Gastrocnemius medialis (tissue), 4 donors: ENCODE measurements at regions not wholly inside any gene's neighbourhood (a gene's known extent, or its start where the extent isn't known, plus 50 kb on each side); places are given as distances from the start of the nearest gene placed in this dataset.

Experiments used
- CTCF ChIP-seq, 5 experiments: fragments of 450-650 bp in 3 of 5; fragments of 200-600 bp in 2 of 5; sonication (generic) in 2 of 5; IDR thresholded peaks in 4 of 5; conservative IDR thresholded peaks in 1 of 5; 1 replicate in 4 of 5; 2 replicates in 1 of 5; pipeline ENCODE4 v1.5.1; 2016 to 2019; ENCODE audit warnings: antibody characterized with exemption in 5 of 5, mild to moderate bottlenecking in 3 of 5, moderate library complexity in 3 of 5
- POLR2A ChIP-seq, 2 donors: fragments of 450-650 bp; IDR thresholded peaks; one replicate each; pipeline ENCODE4 v1.6.1; 2017; ENCODE audit warnings: antibody characterized with exemption in 2 of 2, mild to moderate bottlenecking in 2 of 2, moderate library complexity in 2 of 2

GRCh38 chr3:147130461-147130860 lies 275.9 kb downstream of the ZIC4 start:
- TF ChIP-seq POLR2A (IDR thresholded peaks at IDR 0.05): no peak
- TF ChIP-seq CTCF (IDR thresholded peaks at IDR 0.05 in 4 of 5, conservative IDR thresholded peaks at IDR 0.05 in 1 of 5): no peak
